DMS 273 (cell line): ENCODE measurements at regions not wholly inside any gene's neighbourhood (a gene's known extent, or its start where the extent isn't known, plus 50 kb on each side); places are given as distances from the start of the nearest gene placed in this dataset.
"Not testable (repeated sequence)": the region's sequence is repeated elsewhere in the genome, so short reads cannot be mapped to it uniquely, and the experiment has no call there.

Source experiments
- DNase-seq: peaks from one replicate; lab custom pipeline; 2025; ENCODE audit not compliant: unreplicated experiment; lab: John Stamatoyannopoulos, UW

- DNase-seq, result no peak
Measured at GRCh38 chr9:24881361-24881760, 335.7 kb upstream of the IZUMO3 start.

- no peak for DNase-seq
Measured at GRCh38 chr9:24879591-24879990, 333.9 kb upstream of the IZUMO3 start.

GRCh38 chr9:24856601-24857000, 310.9 kb upstream of the IZUMO3 start:
- not testable (repeated sequence) for DNase-seq

GRCh38 chr9:24846248-24846912, 300.7 kb upstream of the IZUMO3 start:
- no peak for DNase-seq

- no peak for DNase-seq
Measured at GRCh38 chr9:24844217-24844616, 298.5 kb upstream of the IZUMO3 start.

- no peak for DNase-seq
Measured at GRCh38 chr9:24841993-24842392, 296.3 kb upstream of the IZUMO3 start.

GRCh38 chr9:24832307-24832706, 286.6 kb upstream of the IZUMO3 start:
- peak; percentile 53 for DNase-seq

- peak; percentile 3 for DNase-seq
Measured at GRCh38 chr9:24828687-24829086, 283.0 kb upstream of the IZUMO3 start.

GRCh38 chr9:24824607-24825006, 278.9 kb upstream of the IZUMO3 start:
- DNase-seq, result no peak

- no peak for DNase-seq
Measured at GRCh38 chr9:24820196-24820595, 274.5 kb upstream of the IZUMO3 start.

- no peak for DNase-seq
Measured at GRCh38 chr9:24817756-24818155, 272.1 kb upstream of the IZUMO3 start.

- no peak for DNase-seq
Measured at GRCh38 chr9:24816006-24816405, 270.3 kb upstream of the IZUMO3 start.

- DNase-seq, result no peak
Measured at GRCh38 chr9:24801344-24801743, 255.6 kb upstream of the IZUMO3 start.

- no peak for DNase-seq
Measured at GRCh38 chr9:24793787-24794186, 248.1 kb upstream of the IZUMO3 start.

- no peak for DNase-seq
Measured at GRCh38 chr9:24776226-24776625, 230.5 kb upstream of the IZUMO3 start.

GRCh38 chr9:24774199-24774598, 228.5 kb upstream of the IZUMO3 start:
- DNase-seq, result peak; percentile 0

GRCh38 chr9:24766081-24766480, 220.4 kb upstream of the IZUMO3 start:
- DNase-seq, result no peak

GRCh38 chr9:24765025-24765756, 219.5 kb upstream of the IZUMO3 start:
- no peak for DNase-seq

- no peak for DNase-seq
Measured at GRCh38 chr9:24738421-24738961, 192.8 kb upstream of the IZUMO3 start.

GRCh38 chr9:24731754-24732153, 186.1 kb upstream of the IZUMO3 start:
- DNase-seq, result no peak

- no peak for DNase-seq
Measured at GRCh38 chr9:24721621-24722020, 175.9 kb upstream of the IZUMO3 start.

GRCh38 chr9:24712206-24712605, 166.5 kb upstream of the IZUMO3 start:
- no peak for DNase-seq
